ENCODE measurements at regions not wholly inside any gene's neighbourhood (a gene's known extent, or its start where the extent isn't known, plus 50 kb on each side); places are given as distances from the start of the nearest gene placed in this dataset.
"Not testable (repeated sequence)": the region's sequence is repeated elsewhere in the genome, so short reads cannot be mapped to it uniquely, and the experiment has no call there.

- no peak for DNase-seq
Measured at GRCh38 chr11:109480251-109480650, 58.3 kb downstream of the C11orf87 start.

GRCh38 chr11:109486129-109486528, 64.1 kb downstream of the C11orf87 start:
- no peak for DNase-seq

GRCh38 chr11:109490953-109491635, 69.1 kb downstream of the C11orf87 start:
- DNase-seq: no peak

- no peak for DNase-seq
Measured at GRCh38 chr11:109506115-109506514, 84.1 kb downstream of the C11orf87 start.

GRCh38 chr11:109507331-109507730, 85.3 kb downstream of the C11orf87 start:
- DNase-seq: no peak

GRCh38 chr11:109507836-109508561, 86.0 kb downstream of the C11orf87 start:
- DNase-seq: no peak

- no peak for DNase-seq
Measured at GRCh38 chr11:109508943-109509342, 87.0 kb downstream of the C11orf87 start.

- DNase-seq: no peak
Measured at GRCh38 chr11:109510316-109510715, 88.3 kb downstream of the C11orf87 start.

GRCh38 chr11:109511598-109511997, 89.6 kb downstream of the C11orf87 start:
- no peak for DNase-seq

- DNase-seq: no peak
Measured at GRCh38 chr11:109512249-109512648, 90.3 kb downstream of the C11orf87 start.

GRCh38 chr11:109512680-109513079, 90.7 kb downstream of the C11orf87 start:
- DNase-seq: no peak

GRCh38 chr11:109514313-109515018, 92.5 kb downstream of the C11orf87 start:
- no peak for DNase-seq

GRCh38 chr11:109519253-109519652, 97.3 kb downstream of the C11orf87 start:
- DNase-seq: no peak

GRCh38 chr11:109521571-109522086, 99.6 kb downstream of the C11orf87 start:
- DNase-seq: no peak

- no peak for DNase-seq
Measured at GRCh38 chr11:109522116-109522755, 100.2 kb downstream of the C11orf87 start.

GRCh38 chr11:109525636-109526035, 103.6 kb downstream of the C11orf87 start:
- not testable (repeated sequence) for DNase-seq

GRCh38 chr11:109526061-109526460, 104.1 kb downstream of the C11orf87 start:
- no peak for DNase-seq

GRCh38 chr11:109526931-109527330, 104.9 kb downstream of the C11orf87 start:
- no peak for DNase-seq

- no peak for DNase-seq
Measured at GRCh38 chr11:109527496-109527895, 105.5 kb downstream of the C11orf87 start.

- no peak for DNase-seq
Measured at GRCh38 chr11:109547356-109548027, 125.5 kb downstream of the C11orf87 start.

- no peak for DNase-seq
Measured at GRCh38 chr11:109552376-109552775, 130.4 kb downstream of the C11orf87 start.

- DNase-seq: no peak
Measured at GRCh38 chr11:109553284-109553683, 131.3 kb downstream of the C11orf87 start.

- no peak for DNase-seq
Measured at GRCh38 chr11:109554951-109555350, 133.0 kb downstream of the C11orf87 start.
